Neural progenitor cell (in vitro differentiated cells): ENCODE measurements at regions not wholly inside any gene's neighbourhood (a gene's known extent, or its start where the extent isn't known, plus 50 kb on each side); places are given as distances from the start of the nearest gene placed in this dataset.

Experiments
- DNase-seq: peaks from one replicate; pipeline ENCODE4 v3.0.0-alpha.2; 2016; ENCODE audit warnings: low spot score
- H2AFZ ChIP-seq: fragments of 200-600 bp; sonication (generic); replicated peaks from 2 replicates; pipeline ENCODE4 v1.6.1; 2016; ENCODE audit warnings: antibody characterized with exemption
- H3F3A ChIP-seq: fragments of 200-600 bp; sonication (generic); 2 replicates; pipeline ENCODE4 v1.6.1; 2016; ENCODE audit warnings: antibody characterized with exemption, low read depth
- H3K27ac ChIP-seq: fragments of 200-600 bp; sonication (generic); 2 replicates; pipeline ENCODE4 v1.5.1; 2016; ENCODE audit warnings: mild to moderate bottlenecking
- H3K27me3 ChIP-seq: fragments of 200-600 bp; sonication (generic); 2 replicates; pipeline ENCODE4 v1.6.1; 2016; ENCODE audit warnings: mild to moderate bottlenecking, moderate library complexity
- H3K36me3 ChIP-seq: fragments of 200-600 bp; sonication (generic); 2 replicates; pipeline ENCODE4 v1.5.1; 2016
- H3K4me1 ChIP-seq: fragments of 200-600 bp; sonication (generic); 2 replicates; pipeline ENCODE4 v1.6.1; 2016; ENCODE audit warnings: mixed run types
- H3K4me2 ChIP-seq: fragments of 200-600 bp; sonication (generic); 2 replicates; pipeline ENCODE4 v1.6.1; 2016
- H3K4me3 ChIP-seq: fragments of 200-600 bp; sonication (generic); 2 replicates; pipeline ENCODE4 v1.5.1; 2016
- H3K79me2 ChIP-seq: fragments of 200-600 bp; sonication (generic); 2 replicates; pipeline ENCODE4 v1.6.1; 2016; ENCODE audit warnings: low read depth
- H3K9ac ChIP-seq: fragments of 200-600 bp; sonication (generic); 2 replicates; pipeline ENCODE4 v1.6.1; 2016
- H3K9me3 ChIP-seq: fragments of 200-600 bp; sonication (generic); 2 replicates; pipeline ENCODE4 v1.5.1; 2016; ENCODE audit warnings: low read depth
- H4K20me1 ChIP-seq: fragments of 200-600 bp; sonication (generic); 2 replicates; pipeline ENCODE4 v1.6.1; 2016; ENCODE audit warnings: low read depth
- H3K27ac Mint-ChIP-seq: 3 replicates; pipeline ENCODE4 v1.8.0; 2021; ENCODE audit warnings: mixed read lengths
- H3K27me3 Mint-ChIP-seq: 2 replicates; pipeline ENCODE4 v1.8.0; 2022; ENCODE audit warnings: low read depth, mild to moderate bottlenecking, inconsistent platforms, moderate library complexity, mixed read lengths; ENCODE audit not compliant: insufficient read depth
- H3K36me3 Mint-ChIP-seq: 3 replicates; pipeline ENCODE4 v1.8.0; 2021; ENCODE audit warnings: mixed read lengths
- H3K4me1 Mint-ChIP-seq: 3 replicates; pipeline ENCODE4 v1.8.0; 2021; ENCODE audit warnings: mixed read lengths
- H3K4me3 Mint-ChIP-seq: 3 replicates; pipeline ENCODE4 v1.8.0; 2021; ENCODE audit warnings: mild to moderate bottlenecking, moderate library complexity, mixed read lengths
- H3K9me3 Mint-ChIP-seq: 3 replicates; pipeline ENCODE4 v1.8.0; 2020; ENCODE audit warnings: mixed read lengths
- EZH2 ChIP-seq: fragments of 200-600 bp; sonication (generic); IDR thresholded peaks from 2 replicates; pipeline ENCODE4 v1.6.1; 2017; ENCODE audit warnings: antibody characterized with exemption, mild to moderate bottlenecking, moderate library complexity
- EZH2phosphoT487 ChIP-seq: fragments of 200-600 bp; sonication (generic); IDR thresholded peaks from 2 replicates; pipeline ENCODE4 v1.6.1; 2017; ENCODE audit warnings: antibody characterized with exemption
- TF ChIP-seq, protein P1 (sequence below): fragments of 200-600 bp; sonication (generic); IDR thresholded peaks from 2 replicates; pipeline ENCODE4 v1.5.1; 2017; ENCODE audit warnings: antibody characterized with exemption, mild to moderate bottlenecking

DNA sequence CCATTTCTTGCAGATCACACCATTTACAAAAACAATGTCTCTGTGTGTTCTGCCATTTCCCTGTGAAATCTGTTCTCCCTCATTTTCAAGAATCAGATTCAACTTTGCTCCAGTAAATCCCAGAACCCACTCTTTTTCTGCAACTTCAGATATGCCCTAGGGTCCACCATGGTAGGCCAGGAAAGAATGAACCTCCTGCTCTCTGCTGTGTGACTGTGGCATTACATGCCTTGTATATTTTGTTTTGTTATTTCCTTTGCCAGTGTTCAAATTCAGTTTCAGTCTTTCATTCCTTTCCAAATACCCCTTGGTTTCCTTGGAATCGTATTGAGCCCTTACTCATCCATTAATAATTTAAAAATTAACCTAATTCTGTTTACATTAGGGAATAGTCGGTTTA, 290.2 kb upstream of the VCX start:
- Histone ChIP-seq H3K36me3 (no peaks in the 10 kb centered on the region), H3K9me3 (peaks cover 3% of the 10 kb centered on the region), H3F3A (no peaks in the 10 kb centered on the region), H3K27me3 (no peaks in the 10 kb centered on the region), H4K20me1 (no peaks in the 10 kb centered on the region), H3K9ac (no peak overlapping the region), H3K27ac (no peak overlapping the region), H3K79me2 (no peaks in the 10 kb centered on the region), H3K4me1 (no peaks in the 10 kb centered on the region), H3K4me3 (no peak overlapping the region), H2AFZ (no peak overlapping the region), H3K4me2 (no peak overlapping the region)
- TF ChIP-seq EZH2phosphoT487 = no peak
- TF ChIP-seq, protein P1, sequence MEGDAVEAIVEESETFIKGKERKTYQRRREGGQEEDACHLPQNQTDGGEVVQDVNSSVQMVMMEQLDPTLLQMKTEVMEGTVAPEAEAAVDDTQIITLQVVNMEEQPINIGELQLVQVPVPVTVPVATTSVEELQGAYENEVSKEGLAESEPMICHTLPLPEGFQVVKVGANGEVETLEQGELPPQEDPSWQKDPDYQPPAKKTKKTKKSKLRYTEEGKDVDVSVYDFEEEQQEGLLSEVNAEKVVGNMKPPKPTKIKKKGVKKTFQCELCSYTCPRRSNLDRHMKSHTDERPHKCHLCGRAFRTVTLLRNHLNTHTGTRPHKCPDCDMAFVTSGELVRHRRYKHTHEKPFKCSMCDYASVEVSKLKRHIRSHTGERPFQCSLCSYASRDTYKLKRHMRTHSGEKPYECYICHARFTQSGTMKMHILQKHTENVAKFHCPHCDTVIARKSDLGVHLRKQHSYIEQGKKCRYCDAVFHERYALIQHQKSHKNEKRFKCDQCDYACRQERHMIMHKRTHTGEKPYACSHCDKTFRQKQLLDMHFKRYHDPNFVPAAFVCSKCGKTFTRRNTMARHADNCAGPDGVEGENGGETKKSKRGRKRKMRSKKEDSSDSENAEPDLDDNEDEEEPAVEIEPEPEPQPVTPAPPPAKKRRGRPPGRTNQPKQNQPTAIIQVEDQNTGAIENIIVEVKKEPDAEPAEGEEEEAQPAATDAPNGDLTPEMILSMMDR = peak; percentile 35
- no peak for DNase-seq
- H3K9me3 Mint-ChIP-seq = peaks cover 4% of the 10 kb centered on the region
- H3K27ac Mint-ChIP-seq = no peak overlapping the region
- no peak overlapping the region for H3K4me3 Mint-ChIP-seq
- H3K36me3 Mint-ChIP-seq = no peaks in the 10 kb centered on the region
- no peaks in the 10 kb centered on the region for H3K4me1 Mint-ChIP-seq
- H3K27me3 Mint-ChIP-seq = peaks cover 2% of the 10 kb centered on the region

DNA sequence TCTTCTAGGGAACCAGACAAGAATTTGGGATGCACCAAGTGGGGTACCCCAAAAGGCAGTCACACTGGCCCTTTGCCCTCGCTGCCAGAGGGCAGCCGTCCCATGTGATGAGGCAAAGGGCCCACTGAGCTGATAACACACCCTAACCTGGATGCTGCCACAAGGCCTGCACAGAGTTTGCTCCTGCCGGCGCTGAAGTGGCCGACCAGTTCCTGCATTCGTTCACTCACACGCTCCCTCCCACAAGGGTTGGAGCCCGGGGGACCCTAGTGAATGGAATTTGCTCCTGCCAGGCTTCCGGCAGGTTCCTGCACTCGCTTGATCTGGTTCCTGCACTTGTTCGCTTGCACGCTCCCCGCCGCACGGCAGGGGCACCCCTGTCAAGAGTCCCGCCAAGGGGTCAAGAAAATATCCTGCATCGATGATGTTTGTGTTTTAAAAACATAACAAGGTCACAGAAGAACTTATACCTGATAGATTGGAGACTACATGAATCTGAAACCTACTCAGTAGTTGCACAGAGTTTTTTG, 296.4 kb upstream of the VCX start:
- Histone ChIP-seq H3K9me3 (no peaks in the 10 kb centered on the region), H3K9ac (no peak overlapping the region), H4K20me1 (no peaks in the 10 kb centered on the region), H3K36me3 (no peaks in the 10 kb centered on the region), H3K79me2 (no peaks in the 10 kb centered on the region), H3K27me3 (no peaks in the 10 kb centered on the region), H3K4me1 (peaks cover 7% of the 10 kb centered on the region), H3K27ac (no peak overlapping the region), H3K4me2 (no peak overlapping the region), H3F3A (no peaks in the 10 kb centered on the region), H3K4me3 (no peak overlapping the region), H2AFZ (no peak overlapping the region)
- H3K4me3 Mint-ChIP-seq = no peak overlapping the region
- peaks cover 2% of the 10 kb centered on the region for H3K27me3 Mint-ChIP-seq
- no peak overlapping the region for H3K27ac Mint-ChIP-seq
- peaks cover 29% of the 10 kb centered on the region for H3K4me1 Mint-ChIP-seq
- peaks cover 7% of the 10 kb centered on the region for H3K9me3 Mint-ChIP-seq
- H3K36me3 Mint-ChIP-seq = no peaks in the 10 kb centered on the region
- no peak for DNase-seq
- TF ChIP-seq, protein P1 = no peak
- no peak for TF ChIP-seq EZH2phosphoT487
- no peak for TF ChIP-seq EZH2

DNA sequence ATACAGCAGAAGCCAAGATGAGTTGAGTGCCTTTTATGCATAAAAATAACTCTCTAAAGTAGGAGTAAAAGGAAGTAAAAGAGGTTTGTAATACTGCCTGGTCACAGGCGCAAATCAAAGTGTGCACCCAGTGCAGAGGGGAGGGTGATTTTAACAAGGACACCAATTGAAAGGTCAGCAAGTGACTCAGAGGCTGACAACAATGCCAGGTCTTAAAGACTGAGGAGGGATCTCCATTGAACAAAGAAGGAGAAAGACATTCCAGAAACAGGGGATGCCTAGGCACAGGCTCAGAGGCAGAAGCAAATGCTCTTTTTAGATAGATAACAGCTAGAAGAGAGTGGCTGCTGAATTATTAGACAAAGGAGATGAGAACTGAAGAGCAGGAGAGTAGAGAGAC, 297.4 kb upstream of the VCX start:
- no peak overlapping the region for H3K27ac ChIP-seq
- Mint-ChIP-seq H3K27me3 (peaks cover 4% of the 10 kb centered on the region), H3K36me3 (no peaks in the 10 kb centered on the region), H3K9me3 (peaks cover 9% of the 10 kb centered on the region), H3K27ac (peak overlapping the region; percentile 12), H3K4me1 (peaks cover 29% of the 10 kb centered on the region), H3K4me3 (no peak overlapping the region)
- peak; percentile 70 for DNase-seq
- no peaks in the 10 kb centered on the region for H4K20me1 ChIP-seq
- peak overlapping the region; percentile 3 for H3K4me2 ChIP-seq
- H2AFZ ChIP-seq = no peak overlapping the region
- H3F3A ChIP-seq = no peaks in the 10 kb centered on the region
- no peaks in the 10 kb centered on the region for H3K79me2 ChIP-seq
- H3K36me3 ChIP-seq = no peaks in the 10 kb centered on the region
- no peaks in the 10 kb centered on the region for H3K9me3 ChIP-seq
- H3K9ac ChIP-seq = no peak overlapping the region
- H3K4me1 ChIP-seq = peaks cover 7% of the 10 kb centered on the region
- TF ChIP-seq EZH2phosphoT487 (no peak), EZH2 (no peak)
- TF ChIP-seq, protein P1 = no peak
- H3K27me3 ChIP-seq = no peaks in the 10 kb centered on the region
- no peak overlapping the region for H3K4me3 ChIP-seq
